ENCODE measurements at regions not wholly inside any gene's neighbourhood (a gene's known extent, or its start where the extent isn't known, plus 50 kb on each side); places are given as distances from the start of the nearest gene placed in this dataset.

DNA sequence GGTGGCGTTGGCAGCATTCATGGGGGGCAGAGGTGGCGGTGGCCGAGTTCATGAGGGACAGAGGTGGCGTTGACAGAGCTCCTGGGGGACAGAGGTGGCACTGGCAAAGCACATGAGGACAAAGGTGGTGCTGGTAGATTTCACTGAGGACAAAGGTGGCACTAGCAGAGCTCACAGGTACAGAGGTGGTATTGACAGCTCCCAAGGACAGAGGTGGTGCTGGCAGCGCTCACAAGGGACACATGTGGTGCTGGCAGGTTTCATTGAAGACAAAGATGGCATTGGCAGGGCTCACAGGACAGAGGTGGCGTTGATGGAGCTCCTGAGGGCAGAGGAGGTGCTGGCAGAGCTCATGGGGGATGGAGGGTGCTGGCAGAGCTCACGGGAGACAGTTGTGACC lies 425.4 kb downstream of the CTTN start:
- DNase-seq (ENCODE audit: low spot score) (no peak), ATAC-seq (ENCODE audit: low FRiP score) (no peak)
- TF ChIP-seq, protein P1, sequence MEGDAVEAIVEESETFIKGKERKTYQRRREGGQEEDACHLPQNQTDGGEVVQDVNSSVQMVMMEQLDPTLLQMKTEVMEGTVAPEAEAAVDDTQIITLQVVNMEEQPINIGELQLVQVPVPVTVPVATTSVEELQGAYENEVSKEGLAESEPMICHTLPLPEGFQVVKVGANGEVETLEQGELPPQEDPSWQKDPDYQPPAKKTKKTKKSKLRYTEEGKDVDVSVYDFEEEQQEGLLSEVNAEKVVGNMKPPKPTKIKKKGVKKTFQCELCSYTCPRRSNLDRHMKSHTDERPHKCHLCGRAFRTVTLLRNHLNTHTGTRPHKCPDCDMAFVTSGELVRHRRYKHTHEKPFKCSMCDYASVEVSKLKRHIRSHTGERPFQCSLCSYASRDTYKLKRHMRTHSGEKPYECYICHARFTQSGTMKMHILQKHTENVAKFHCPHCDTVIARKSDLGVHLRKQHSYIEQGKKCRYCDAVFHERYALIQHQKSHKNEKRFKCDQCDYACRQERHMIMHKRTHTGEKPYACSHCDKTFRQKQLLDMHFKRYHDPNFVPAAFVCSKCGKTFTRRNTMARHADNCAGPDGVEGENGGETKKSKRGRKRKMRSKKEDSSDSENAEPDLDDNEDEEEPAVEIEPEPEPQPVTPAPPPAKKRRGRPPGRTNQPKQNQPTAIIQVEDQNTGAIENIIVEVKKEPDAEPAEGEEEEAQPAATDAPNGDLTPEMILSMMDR (IDR thresholded peaks at IDR 0.05): no peak

DNA sequence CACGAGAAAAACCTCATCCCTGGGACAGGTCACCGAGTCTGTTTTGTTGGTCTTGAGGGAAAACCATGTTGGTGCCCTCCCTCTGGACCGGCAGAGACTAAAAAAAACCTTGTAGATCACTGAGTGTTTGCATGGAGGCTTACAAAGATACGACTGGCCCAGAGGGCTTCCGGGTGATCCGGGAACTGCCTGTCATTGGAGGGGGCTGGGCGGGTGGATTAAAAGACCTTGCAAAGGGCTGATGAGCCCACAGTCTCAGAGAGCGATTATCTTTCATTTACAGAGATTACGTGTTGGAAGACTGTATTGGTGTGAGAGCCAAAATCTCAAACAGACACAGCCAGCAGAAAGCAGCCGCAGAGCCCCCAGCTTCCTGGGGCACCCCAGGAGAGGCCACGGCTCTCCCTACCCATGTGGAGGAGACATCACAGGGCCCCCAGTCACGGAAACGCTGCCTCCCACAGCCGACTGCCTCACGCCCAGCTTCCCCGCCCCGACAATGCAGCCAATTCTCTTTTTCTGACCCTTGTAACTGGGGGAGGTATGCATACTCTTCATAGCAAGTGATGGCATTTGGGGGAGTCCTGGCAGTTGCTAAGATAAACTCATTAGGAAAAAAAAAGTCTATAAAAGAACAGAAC lies 426.4 kb downstream of the CTTN start:
- DNase-seq (ENCODE audit: low spot score) (no peak), ATAC-seq (ENCODE audit: low FRiP score) (peak; percentile 37)
- TF ChIP-seq, protein P1 (IDR thresholded peaks at IDR 0.05): no peak

DNA sequence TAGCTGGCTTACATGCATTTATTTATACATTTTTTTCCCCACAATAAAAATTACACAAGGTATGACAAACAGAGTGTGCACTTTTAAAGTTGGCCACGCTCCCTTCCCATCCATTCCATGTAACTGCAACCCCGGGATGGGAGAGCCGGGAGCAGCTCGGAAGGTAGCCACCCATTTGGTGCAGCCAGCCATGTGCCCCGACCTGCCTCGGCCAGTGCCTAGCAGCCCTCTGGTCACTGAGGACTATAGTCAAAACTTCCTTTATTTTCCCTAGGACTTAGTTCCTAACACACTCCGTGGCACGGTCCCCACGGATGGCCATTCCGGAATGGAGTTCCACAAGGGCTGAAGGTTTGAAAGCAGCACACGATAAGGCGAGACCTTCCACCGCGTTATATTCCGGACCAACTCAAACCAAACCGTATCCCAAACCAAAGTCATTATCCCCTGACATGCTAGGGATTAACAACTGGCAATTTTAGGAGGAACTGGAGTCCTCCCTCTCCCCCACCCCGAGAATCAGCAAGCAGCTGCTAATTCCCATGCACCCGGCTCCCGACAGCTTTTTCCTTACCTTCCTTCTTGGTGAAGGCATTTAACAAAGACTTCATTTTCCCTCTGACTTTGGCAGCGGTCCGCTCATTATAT lies 426.4 kb downstream of the SHANK2 start:
- DNase-seq (ENCODE audit: low spot score): no peak
- TF ChIP-seq, protein P1 (IDR thresholded peaks at IDR 0.05): no peak
- no peak for ATAC-seq (ENCODE audit: low FRiP score)

DNA sequence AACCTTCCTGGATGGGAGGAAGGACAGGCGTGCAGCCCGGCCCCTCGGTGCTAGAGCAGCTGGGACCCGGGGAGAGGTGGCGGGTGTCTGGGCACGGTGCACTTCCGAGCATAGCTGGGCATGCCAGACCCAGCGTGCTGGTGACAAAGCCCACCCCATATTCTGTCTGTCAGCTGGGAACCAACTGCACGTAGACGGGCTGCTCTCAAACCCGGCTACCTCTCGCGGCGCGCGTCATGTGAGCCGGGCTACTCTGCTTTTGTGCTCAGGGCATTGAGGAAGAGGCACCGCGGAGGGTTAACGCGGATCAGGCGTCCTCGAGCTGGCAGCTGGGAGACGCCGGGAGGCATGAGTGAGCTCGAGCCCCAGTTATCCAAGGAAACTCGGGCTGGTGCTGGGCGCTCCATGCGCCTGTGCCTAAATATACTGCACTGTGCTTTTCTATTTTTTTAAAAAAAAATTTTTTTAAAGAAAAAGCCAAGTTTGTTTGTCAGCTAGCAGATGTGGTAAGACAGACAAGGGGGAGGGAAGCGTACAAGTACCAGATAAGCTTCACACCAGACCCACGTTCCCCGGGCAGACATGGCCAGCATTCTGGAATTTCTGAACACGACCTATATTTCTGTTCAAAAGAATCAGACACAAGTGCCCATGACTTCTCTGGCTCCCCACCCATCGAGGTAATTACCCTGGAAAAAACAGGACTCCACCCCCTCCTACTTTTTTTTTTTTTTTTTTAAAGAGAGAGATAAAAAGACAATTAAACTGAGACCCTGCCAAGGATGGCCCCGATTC lies 425.6 kb downstream of the SHANK2 start:
- TF ChIP-seq, protein P1 (IDR thresholded peaks at IDR 0.05): no peak
- ATAC-seq (ENCODE audit: low FRiP score): peak; percentile 31
- no peak for DNase-seq (ENCODE audit: low spot score)

DNA sequence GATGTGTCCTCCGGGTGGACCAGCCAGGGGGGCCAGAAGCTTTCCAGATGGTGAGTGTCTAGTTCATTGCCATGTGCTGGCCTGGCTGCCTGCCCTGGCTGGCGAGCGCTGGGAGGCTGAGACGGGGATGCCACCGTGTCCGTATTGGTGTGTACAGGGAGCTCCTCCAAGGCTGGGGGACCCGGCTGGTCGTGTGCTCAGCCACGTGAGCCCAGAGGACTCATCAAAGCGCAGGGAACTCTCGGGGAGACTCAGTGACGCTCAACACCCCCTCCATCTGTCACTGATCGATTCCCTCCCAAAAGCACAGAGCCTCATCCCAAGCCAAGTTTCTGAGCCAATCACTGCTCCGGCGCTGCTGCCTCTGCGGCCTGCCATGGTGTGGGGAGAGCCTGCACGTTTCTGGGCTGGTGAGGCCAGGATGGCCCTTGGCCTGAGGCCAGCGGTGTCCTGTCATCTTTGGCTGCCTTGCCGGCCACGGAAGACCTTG lies 423.7 kb downstream of the SHANK2 start:
- ATAC-seq (ENCODE audit: low FRiP score) (no peak), DNase-seq (ENCODE audit: low spot score) (no peak)
- TF ChIP-seq, protein P1 (IDR thresholded peaks at IDR 0.05): no peak

DNA sequence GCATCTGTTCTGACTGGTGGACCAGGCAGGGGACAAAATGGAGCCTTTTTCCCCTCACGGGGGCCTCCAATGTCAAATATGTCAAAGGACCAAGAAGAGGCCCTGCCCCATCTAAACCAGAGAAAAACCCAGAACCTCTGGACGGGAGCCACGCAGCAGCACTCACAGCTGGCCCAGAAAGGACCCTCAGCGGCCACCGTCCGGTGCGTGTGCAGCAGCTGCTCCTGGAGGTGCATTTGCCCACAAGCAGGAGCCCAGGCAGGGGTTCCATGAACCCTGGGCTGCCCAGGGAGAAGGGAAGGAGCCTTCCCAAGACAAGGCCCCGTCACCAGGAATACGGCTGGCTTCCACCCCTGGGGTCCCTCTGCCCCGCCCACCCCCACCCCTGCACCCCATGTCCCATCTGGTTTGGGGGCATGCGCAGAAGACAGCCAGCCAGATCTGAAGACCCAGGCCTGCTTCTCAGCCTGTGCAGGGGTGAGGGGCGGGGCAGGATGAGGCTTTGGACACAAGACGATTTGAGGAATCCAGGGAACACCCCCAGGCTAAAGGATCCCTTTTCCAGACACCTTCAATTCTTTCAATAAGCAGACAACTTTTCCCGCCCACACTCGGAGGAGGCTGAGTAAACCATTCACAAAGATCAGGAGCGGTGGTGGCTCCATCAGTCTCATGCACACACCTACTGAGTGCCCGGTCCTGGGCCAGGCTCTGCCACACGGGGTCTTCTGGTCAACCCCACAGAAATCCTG lies 423.1 kb downstream of the SHANK2 start:
- ATAC-seq (ENCODE audit: low FRiP score): no peak
- TF ChIP-seq, protein P1 (IDR thresholded peaks at IDR 0.05): no peak
- no peak for DNase-seq (ENCODE audit: low spot score)

All from omental fat pad (tissue), 3 donors.